Esophagus squamous epithelium (tissue), 4 donors: ENCODE measurements at regions not wholly inside any gene's neighbourhood (a gene's known extent, or its start where the extent isn't known, plus 50 kb on each side); places are given as distances from the start of the nearest gene placed in this dataset.

Source experiments
- POLR2A ChIP-seq, 4 donors: fragments of 450-650 bp; IDR thresholded peaks; one replicate each; pipeline ENCODE4 v1.6.1; 2017; ENCODE audit warnings: antibody characterized with exemption in 4 of 4, mild to moderate bottlenecking in 4 of 4, moderate library complexity in 3 of 4
- TF ChIP-seq, protein P1 (sequence below), 6 experiments: fragments of 450-650 bp in 4 of 6; fragments of 200-600 bp in 2 of 6; sonication (generic) in 2 of 6; IDR thresholded peaks; one replicate each; pipeline ENCODE4 v1.5.1; 2016 to 2019; ENCODE audit warnings: antibody characterized with exemption in 6 of 6, mild to moderate bottlenecking in 4 of 6, moderate library complexity in 4 of 6

DNA sequence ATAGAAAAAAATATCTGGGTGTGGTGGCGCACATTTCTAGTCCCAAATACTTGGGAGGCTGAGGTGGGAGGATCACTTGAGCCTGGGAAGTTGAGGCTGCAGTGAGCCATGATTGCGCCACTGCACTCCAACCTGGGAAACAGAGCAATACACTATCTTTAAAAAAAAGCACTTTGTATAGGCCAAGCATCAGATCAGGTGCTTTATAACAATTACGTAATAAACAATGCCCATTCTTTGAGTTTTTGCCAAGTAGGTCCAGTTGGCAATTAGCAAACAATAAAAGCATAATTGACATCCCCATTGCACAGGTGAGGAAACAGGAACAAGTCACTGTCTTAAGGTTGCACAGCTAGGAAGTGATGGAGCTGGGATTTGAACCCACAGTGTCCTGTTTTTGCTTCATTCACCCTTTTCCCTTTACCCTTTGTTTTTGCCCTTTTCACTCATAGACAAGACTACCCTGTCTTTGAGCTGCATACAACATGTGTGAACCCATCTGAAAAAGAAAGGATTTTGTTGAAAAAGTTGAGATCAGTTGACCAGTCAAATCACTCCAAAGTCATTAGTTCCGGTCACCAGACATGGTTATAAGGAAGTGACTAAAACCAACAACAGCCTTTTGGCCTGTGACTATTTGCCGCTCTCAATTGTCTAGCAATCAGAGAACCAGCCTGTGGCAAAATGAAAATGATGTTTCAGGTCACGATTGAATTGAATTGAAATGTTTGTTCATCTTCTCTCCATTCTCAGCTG is 303.6 kb downstream of the TFAP2C start:
- no peak for TF ChIP-seq POLR2A (IDR thresholded peaks at IDR 0.05)
- TF ChIP-seq, protein P1, sequence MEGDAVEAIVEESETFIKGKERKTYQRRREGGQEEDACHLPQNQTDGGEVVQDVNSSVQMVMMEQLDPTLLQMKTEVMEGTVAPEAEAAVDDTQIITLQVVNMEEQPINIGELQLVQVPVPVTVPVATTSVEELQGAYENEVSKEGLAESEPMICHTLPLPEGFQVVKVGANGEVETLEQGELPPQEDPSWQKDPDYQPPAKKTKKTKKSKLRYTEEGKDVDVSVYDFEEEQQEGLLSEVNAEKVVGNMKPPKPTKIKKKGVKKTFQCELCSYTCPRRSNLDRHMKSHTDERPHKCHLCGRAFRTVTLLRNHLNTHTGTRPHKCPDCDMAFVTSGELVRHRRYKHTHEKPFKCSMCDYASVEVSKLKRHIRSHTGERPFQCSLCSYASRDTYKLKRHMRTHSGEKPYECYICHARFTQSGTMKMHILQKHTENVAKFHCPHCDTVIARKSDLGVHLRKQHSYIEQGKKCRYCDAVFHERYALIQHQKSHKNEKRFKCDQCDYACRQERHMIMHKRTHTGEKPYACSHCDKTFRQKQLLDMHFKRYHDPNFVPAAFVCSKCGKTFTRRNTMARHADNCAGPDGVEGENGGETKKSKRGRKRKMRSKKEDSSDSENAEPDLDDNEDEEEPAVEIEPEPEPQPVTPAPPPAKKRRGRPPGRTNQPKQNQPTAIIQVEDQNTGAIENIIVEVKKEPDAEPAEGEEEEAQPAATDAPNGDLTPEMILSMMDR (IDR thresholded peaks at IDR 0.05): no peak
